ENCODE measurements at regions not wholly inside any gene's neighbourhood (a gene's known extent, or its start where the extent isn't known, plus 50 kb on each side); places are given as distances from the start of the nearest gene placed in this dataset.
"Not testable (repeated sequence)": the region's sequence is repeated elsewhere in the genome, so short reads cannot be mapped to it uniquely, and the experiment has no call there.

- Histone ChIP-seq H3F3A (replicated peaks; ENCODE audit: insufficient read depth) (no peaks in the 10 kb centered on the region), H3K9me2 (no peaks in the 10 kb centered on the region), H4K20me1 (ENCODE audit: insufficient read depth) (no peaks in the 10 kb centered on the region), H3K36me3 (replicated peaks in 1 of 2; ENCODE audit: control insufficient read depth in 1 of 2, insufficient read depth in 2 of 2, low read length in 1 of 2) (no peaks in the 10 kb centered on the region), H3K27ac (ENCODE audit: low read depth in 2 of 2, low read length in 1 of 2) (no peak overlapping the region), H3K4me2 (no peak overlapping the region), H3K27me3 (ENCODE audit: insufficient read depth) (no peaks in the 10 kb centered on the region), H3K79me2 (ENCODE audit: insufficient read depth) (no peaks in the 10 kb centered on the region), H3K9me3 (no peaks in the 10 kb centered on the region), H3K4me3 (ENCODE audit: low read depth in 2 of 2, low read length in 1 of 2) (no peak overlapping the region), H3K4me1 (ENCODE audit: control insufficient read depth in 1 of 2, insufficient read depth in 2 of 2, low read depth in 1 of 2, low read length in 1 of 2) (no peaks in the 10 kb centered on the region), H2AFZ (ENCODE audit: low read depth) (no peak overlapping the region), H3K9ac (no peak overlapping the region)
- WGBS (ENCODE audit: low lambda C conversion rate) = 23% methylated on average over 1 of the region's 1 CpG
- POLR2A ChIA-PET = no interaction called here
- TF ChIP-seq JUND (IDR thresholded peaks at IDR 0.05) = no peak
- no peak for TF ChIP-seq FOSL2 (IDR thresholded peaks at IDR 0.05; ENCODE audit: borderline replicate concordance, low read depth)
- no peak for DNase-seq
- CTCF ChIA-PET = no interaction called here
These were observed 712.8 kb upstream of the CNTN5 start for GRCh38 chr11:98307827-98308491.

DNA sequence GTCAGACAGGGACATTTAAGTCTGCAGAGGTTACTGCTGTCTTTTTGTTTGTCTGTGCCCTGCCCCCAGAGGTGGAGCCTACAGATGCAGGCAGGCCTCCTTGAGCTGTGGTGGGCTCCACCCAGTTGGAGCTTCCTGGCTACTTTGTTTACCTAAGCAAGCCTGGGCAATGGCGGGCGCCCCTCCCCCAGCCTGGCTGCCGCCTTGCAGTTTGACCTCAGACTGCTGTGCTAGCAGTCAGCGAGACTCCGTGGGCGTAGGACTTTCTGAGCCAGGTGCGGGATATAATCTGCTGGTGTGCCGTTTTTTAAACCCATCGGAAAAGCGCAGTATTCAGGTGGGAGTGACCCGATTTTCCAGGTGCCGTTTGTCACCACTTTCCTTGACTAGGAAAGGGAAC, 690.4 kb upstream of the CNTN5 start:
- POLR2A ChIA-PET; H3K4me2 ChIP-seq; H3K9me2 ChIP-seq; H3K27ac ChIP-seq (ENCODE audit: low read depth in 2 of 2, low read length in 1 of 2); H3K9ac ChIP-seq; H3F3A ChIP-seq (replicated peaks; ENCODE audit: insufficient read depth); H3K4me1 ChIP-seq (ENCODE audit: control insufficient read depth in 1 of 2, insufficient read depth in 2 of 2, low read depth in 1 of 2, low read length in 1 of 2); CTCF ChIA-PET; H4K20me1 ChIP-seq (ENCODE audit: insufficient read depth); H3K79me2 ChIP-seq (ENCODE audit: insufficient read depth); H3K9me3 ChIP-seq; H3K4me3 ChIP-seq (ENCODE audit: low read depth in 2 of 2, low read length in 1 of 2); H3K27me3 ChIP-seq (ENCODE audit: insufficient read depth); DNase-seq; H2AFZ ChIP-seq (ENCODE audit: low read depth); H3K36me3 ChIP-seq (replicated peaks in 1 of 2; ENCODE audit: control insufficient read depth in 1 of 2, insufficient read depth in 2 of 2, low read length in 1 of 2): not testable (repeated sequence)
- 53% methylated on average over 10 of the region's 12 CpGs for WGBS (ENCODE audit: low lambda C conversion rate)

DNA sequence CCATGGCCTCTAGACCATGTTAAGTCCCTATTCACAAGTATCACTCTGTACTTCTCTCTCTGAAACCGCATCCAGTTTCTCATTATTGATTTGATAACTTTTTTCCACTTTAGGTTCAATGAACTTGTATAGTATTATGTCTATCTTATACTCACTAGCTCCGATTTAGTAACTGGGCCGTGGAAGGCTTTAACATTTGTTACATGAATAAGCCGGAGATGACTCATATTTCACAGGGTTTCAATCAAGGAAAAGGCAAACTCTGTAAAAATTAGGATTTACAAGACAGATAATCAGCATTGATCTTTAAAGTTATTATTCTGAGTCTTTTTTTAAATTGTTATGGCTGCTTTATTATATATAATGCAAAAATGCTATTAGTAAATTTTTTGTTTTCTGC, 662.2 kb upstream of the CNTN5 start:
- Histone ChIP-seq H3K36me3 (replicated peaks in 1 of 2; ENCODE audit: control insufficient read depth in 1 of 2, insufficient read depth in 2 of 2, low read length in 1 of 2) (no peaks in the 10 kb centered on the region), H3K27ac (ENCODE audit: low read depth in 2 of 2, low read length in 1 of 2) (no peak overlapping the region), H3K9ac (no peak overlapping the region), H3F3A (replicated peaks; ENCODE audit: insufficient read depth) (no peaks in the 10 kb centered on the region), H3K79me2 (ENCODE audit: insufficient read depth) (no peaks in the 10 kb centered on the region), H3K4me2 (no peak overlapping the region), H3K9me2 (no peaks in the 10 kb centered on the region), H4K20me1 (ENCODE audit: insufficient read depth) (no peaks in the 10 kb centered on the region), H3K27me3 (ENCODE audit: insufficient read depth) (no peaks in the 10 kb centered on the region), H3K4me1 (ENCODE audit: control insufficient read depth in 1 of 2, insufficient read depth in 2 of 2, low read depth in 1 of 2, low read length in 1 of 2) (no peaks in the 10 kb centered on the region), H3K9me3 (no peaks in the 10 kb centered on the region), H3K4me3 (ENCODE audit: low read depth in 2 of 2, low read length in 1 of 2) (no peak overlapping the region), H2AFZ (ENCODE audit: low read depth) (peak overlapping the region; percentile 71; the same call in 1 of the 2 replicates)
- WGBS (ENCODE audit: low lambda C conversion rate) = 10% methylated on average over 4 of the region's 4 CpGs
- CTCF ChIA-PET = no interaction called here
- no peak for DNase-seq
- POLR2A ChIA-PET = no interaction called here
- no peak for TF ChIP-seq RXRA (IDR thresholded peaks at IDR 0.05; ENCODE audit: borderline replicate concordance, low read depth)
- peak; percentile 18; the same call in 1 of the 2 replicates for TF ChIP-seq FOSL2 (IDR thresholded peaks at IDR 0.05; ENCODE audit: borderline replicate concordance, low read depth)

GRCh38 chr11:98365190-98365589, 655.6 kb upstream of the CNTN5 start:
- no peak overlapping the region for H3K9ac ChIP-seq
- H3K9me3 ChIP-seq = no peaks in the 10 kb centered on the region
- H3K4me1 ChIP-seq (ENCODE audit: control insufficient read depth in 1 of 2, insufficient read depth in 2 of 2, low read depth in 1 of 2, low read length in 1 of 2) = no peaks in the 10 kb centered on the region
- H3K27me3 ChIP-seq (ENCODE audit: insufficient read depth) = no peaks in the 10 kb centered on the region
- H3K4me2 ChIP-seq = no peak overlapping the region
- no peak overlapping the region for H3K27ac ChIP-seq (ENCODE audit: low read depth in 2 of 2, low read length in 1 of 2)
- TF ChIP-seq JUND (IDR thresholded peaks at IDR 0.05) (peak; percentile 17; the same call in 1 of the 2 replicates), MEF2A (IDR thresholded peaks at IDR 0.05; ENCODE audit: borderline replicate concordance, low read depth) (no peak), FOSL2 (IDR thresholded peaks at IDR 0.05; ENCODE audit: borderline replicate concordance, low read depth) (peak; percentile 43; the same call in 1 of the 2 replicates)
- ChIA-PET CTCF (no interaction called here), POLR2A (no interaction called here)
- no peaks in the 10 kb centered on the region for H3K9me2 ChIP-seq
- H2AFZ ChIP-seq (ENCODE audit: low read depth) = no peak overlapping the region; the same call in 1 of the 2 replicates
- 6% methylated on average over 3 of the region's 3 CpGs for WGBS (ENCODE audit: low lambda C conversion rate)
- H3K36me3 ChIP-seq (replicated peaks in 1 of 2; ENCODE audit: control insufficient read depth in 1 of 2, insufficient read depth in 2 of 2, low read length in 1 of 2) = no peaks in the 10 kb centered on the region
- no peaks in the 10 kb centered on the region for H4K20me1 ChIP-seq (ENCODE audit: insufficient read depth)
- H3K4me3 ChIP-seq (ENCODE audit: low read depth in 2 of 2, low read length in 1 of 2) = no peak overlapping the region
- H3F3A ChIP-seq (replicated peaks; ENCODE audit: insufficient read depth) = no peaks in the 10 kb centered on the region
- H3K79me2 ChIP-seq (ENCODE audit: insufficient read depth) = no peaks in the 10 kb centered on the region
- DNase-seq = no peak

Measured in SK-N-SH (cell line).